Vagina (tissue), 2 donors: ENCODE measurements at regions not wholly inside any gene's neighbourhood (a gene's known extent, or its start where the extent isn't known, plus 50 kb on each side); places are given as distances from the start of the nearest gene placed in this dataset.
A peak's percentile ranks its signal among the peaks of the same experiment; 100 is the strongest.

Experiments used
- CTCF ChIP-seq, 3 experiments: fragments of 450-650 bp in 2 of 3; fragments of 200-600 bp in 1 of 3; sonication (generic) in 1 of 3; IDR thresholded peaks; one replicate each; pipeline ENCODE4 v1.5.1; 2017 to 2019; ENCODE audit warnings: antibody characterized with exemption in 3 of 3, mild to moderate bottlenecking in 2 of 3, moderate library complexity in 2 of 3
- POLR2A ChIP-seq, 2 donors: fragments of 450-650 bp; IDR thresholded peaks; one replicate each; pipeline ENCODE4 v1.6.1; 2017; ENCODE audit warnings: antibody characterized with exemption in 2 of 2, mild to moderate bottlenecking in 2 of 2, moderate library complexity in 2 of 2

- no peak for TF ChIP-seq CTCF (IDR thresholded peaks at IDR 0.05)
- peak in 1 of 2 donors; percentile 43 for TF ChIP-seq POLR2A (IDR thresholded peaks at IDR 0.05)
Observed at GRCh38 chr21:16588433-16588860, 858.7 kb downstream of the USP25 start.
